ENCODE measurements at regions not wholly inside any gene's neighbourhood (a gene's known extent, or its start where the extent isn't known, plus 50 kb on each side); places are given as distances from the start of the nearest gene placed in this dataset.

DNA sequence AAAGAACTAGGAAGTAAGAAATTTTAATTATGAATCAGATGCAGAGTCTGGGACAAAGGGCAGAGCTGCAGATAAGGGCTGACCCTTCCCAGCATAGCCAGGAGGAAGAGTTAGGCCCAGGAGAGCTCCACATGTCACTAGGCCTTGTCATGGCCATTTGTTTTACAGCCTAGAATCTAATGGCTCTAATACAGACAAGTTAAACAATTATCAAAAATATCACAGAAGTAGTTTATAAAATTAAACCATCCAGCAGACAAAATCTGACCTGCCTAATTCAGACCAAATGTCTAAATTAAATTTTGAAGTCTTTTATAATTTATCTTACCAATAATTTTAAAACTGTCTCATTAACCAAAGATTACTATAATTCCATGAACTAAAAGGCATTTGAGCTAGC is 1369.5 kb downstream of the CDH11 start:
- no peak for DNase-seq

DNA sequence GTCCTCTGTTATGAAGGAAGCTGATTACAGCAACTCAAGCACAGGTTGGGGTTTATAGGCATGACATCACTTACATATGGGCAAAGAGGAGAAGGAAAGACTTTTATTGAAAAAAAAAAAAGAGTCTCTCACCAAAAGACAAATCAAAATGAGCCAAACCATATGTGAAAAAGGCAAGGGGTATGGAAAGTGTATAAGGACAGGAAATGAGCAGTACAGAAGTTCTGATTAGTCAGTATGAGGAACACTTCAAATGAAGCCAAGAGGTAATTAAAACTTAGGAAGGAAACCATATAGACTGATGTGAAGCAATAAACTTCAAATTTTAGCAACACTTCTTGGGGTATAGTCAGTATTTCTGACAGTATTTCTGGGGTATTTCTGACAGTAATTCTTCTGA is 1372.6 kb downstream of the CDH11 start:
- DNase-seq: no peak

DNA sequence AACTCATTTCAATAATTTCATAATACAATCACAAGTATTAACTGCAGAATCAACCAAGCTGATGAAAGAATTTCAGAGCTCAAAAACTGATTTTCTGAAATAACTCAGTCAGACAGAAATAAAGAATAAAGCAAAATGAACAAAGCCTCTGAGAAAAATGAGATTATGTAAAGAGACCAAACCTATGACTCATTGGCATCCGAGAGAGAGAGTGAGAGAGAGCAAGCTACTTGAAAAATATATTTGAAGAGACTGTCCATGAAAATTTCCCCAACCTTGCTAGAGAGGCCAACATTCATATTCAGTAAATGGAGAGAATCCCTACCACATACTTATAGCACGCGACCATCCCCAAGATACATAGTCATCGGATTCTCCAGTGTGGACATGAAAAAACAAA is 1376.4 kb downstream of the CDH11 start:
- no peak for DNase-seq

DNA sequence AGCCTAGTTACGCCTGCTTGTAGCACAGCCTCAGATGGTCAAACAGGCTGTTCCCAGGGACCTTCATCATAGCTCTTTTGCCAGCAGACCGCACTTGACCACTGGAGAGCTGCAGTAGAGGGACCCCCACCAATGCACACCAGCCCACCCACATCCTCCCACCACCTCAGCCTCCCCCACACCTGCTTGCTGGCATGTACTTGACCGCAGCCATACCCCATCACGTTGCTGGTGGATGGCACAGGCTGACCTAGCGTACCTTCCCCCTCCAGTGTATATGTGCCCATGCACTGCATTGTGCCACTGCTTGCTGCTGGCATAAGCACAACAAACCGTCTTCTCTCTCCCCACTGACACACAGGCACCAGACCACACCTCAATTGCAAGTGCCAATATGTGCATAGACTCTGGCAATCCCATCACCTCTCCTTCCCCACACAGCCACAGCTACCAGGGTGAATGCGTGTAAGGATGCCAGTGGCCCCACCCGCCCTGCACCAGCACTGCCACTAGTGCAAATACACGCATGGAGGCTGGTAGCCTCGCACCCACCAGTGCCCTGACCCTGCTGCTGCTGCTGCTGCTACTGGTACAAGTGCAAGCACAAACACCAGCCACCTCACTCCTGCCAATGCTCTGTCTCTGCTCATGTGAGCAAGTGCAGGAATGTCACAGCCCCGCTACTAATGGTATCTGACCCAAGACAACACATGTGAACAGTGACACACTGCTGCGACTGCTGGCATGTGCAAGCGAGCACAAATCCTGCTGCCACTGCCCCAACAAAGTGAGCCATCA is 1377.6 kb downstream of the CDH11 start:
- DNase-seq: no peak

DNA sequence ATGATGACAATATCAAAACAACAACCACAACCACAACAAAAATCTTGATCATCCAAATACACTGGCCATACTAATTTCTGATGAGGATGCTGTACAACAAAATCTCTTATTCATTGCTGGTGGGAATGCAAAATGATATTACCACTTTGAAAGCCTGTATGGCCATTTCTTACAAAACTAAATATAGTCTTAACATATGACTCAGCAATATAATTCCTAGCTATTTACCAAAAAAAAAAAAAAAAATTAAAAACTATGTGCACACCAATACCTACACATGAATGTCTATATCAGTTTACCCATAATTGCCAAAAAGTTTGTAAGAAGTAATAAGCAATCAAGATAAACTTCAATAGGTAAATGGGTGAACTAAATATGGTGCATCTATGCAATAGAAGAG is 1379.7 kb downstream of the CDH11 start:
- DNase-seq: no peak

DNA sequence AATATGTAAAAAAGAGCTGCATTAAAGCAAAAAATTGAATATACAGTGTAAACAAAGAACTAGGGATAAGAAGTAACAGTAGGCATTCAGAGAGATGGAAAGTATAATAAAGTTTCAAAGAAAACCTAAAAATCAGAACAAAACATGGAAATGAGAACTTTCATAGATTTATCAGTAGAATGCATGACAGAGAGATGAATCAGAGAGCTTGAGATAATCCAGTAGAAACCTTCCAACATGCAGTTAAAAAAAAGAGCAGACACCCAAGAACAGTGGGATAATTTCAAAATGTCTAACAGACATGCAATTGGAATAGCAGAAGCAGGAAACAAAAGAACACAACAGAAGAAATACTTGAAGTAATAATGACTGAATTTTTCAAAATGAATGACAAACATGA is 1384.2 kb downstream of the CDH11 start:
- DNase-seq: no peak

DNA sequence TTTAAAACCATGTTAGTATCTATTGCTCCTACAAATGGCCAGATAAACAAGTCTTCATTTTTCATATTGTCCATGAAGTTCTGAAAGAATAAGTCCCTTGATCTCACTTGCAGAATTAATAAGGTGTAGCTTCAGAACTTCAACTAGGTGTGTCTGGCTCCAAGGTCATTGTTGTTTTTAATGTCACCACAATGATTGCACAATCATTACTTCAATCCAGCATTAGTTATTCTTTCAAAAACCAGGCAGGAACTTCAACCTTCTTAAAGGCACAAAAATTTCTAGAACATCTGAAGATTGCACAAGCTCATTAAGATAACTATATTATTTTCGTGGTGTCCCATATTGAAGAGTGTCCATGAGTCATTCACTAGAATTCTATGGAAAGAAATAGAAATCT is 1386.4 kb downstream of the CDH11 start:
- no peak for DNase-seq

DNA sequence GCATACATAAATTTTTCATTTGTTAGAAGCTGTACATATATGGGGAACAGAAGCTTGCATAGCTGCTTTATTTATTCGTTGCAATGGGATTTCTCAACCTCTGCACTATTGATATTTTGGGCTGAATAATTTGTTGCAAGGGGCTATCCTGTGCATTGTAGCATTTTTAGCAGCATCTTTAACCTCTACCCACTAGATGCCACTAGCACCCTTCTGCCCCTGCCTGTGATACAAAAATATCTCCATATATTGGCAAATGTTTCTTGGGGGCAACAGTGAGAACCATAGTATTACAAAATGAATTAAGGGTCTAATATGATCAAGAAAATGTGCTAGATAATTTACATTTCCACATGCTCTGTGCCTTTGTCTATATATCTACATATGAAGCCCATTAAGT is 1401.0 kb downstream of the CDH11 start:
- DNase-seq: no peak

DNA sequence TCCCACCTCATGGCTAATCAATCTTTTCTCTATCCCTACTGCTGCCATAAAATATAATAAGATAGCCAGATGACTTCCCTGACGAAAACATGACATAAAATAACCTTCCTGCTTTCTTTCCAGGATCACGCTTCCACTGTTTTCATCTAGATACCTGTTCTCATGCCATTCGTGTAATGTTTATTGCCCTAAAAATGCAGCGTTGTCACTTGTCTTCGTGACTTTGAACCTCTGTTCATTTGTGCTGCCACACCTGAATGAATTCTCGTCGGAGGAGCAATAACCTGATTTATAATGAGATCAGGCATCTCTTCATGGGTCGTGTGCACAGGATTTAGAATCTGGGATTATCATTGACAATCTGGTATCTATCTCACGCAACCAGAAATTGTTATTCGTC is 1401.9 kb downstream of the CDH11 start:
- DNase-seq: no peak

DNA sequence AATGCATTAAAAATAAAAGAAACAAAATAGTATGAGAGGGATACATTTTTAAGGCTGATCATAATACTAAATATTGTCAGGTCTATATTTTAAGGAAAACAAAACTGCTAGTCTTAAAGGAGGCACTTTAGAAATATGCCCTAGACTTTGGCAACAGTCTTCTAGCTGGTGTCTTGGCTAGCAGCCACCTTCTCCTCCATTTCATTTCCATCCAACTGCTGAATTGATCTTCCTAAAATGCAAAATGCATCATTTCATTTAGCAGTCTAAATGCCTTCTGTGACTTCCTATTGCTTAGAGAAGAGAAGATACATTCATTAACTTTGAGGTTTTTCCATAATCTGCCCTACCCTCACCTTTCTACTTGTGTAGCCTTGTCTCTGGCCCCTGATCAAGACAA is 1404.1 kb downstream of the CDH11 start:
- no peak for DNase-seq

DNA sequence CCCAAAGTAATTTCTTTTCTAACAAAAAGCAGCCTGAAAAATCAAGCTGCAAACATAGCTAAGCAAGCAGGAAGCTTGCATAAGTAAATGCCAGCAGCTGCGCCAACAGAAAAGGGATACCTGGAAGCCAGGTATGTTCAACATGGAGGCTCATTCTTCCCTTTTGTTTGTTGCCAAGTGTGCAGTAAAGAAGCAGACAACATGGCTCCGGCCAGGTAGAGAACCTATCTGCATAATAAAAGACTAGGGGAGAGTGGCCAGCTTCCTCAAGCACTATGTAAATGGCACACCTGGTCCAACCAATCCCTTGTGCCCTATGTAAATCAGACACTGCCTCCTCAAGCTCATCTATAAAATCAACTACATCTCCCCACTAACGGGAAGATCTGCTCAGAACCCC is 1407.0 kb downstream of the CDH11 start:
- DNase-seq: no peak

DNA sequence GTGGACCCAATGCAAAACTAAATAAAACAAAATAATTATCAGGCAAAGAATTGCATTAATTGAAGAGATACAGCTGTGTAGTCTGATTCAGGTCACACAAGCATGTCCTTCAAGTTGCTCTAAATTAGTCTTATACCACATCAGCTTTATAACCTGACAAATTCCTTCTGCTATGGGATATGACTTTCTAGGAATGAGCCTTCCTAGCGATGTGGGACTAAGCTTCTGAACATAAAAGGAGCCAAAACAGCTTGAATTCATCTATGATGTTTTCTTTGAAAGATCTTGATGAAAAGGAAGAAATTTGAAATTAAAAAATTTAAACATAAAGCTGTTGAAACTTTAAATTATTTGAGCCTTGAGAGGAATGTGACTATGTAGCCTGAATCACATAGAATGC is 1409.1 kb downstream of the CDH11 start:
- no peak for DNase-seq

DNA sequence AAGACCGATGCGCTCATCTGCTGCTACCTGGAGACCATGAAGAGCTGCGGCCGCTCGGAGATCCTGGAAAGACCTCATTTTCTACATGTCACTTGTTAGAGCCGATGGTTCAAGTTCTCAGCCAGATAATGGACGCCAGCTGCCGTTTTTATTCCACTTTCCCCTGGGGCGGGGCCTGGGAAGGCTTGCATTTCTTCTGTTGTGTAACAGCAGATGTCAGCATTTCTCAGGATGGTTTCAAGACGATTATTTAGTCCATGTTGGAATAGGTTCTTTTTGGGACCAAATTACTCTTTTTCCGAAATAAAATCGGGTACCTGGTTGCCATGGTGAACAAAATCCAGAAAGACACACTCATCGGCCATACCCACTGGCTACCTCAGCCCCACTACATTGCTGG is 1418.3 kb downstream of the CDH11 start:
- no peak for DNase-seq

DNA sequence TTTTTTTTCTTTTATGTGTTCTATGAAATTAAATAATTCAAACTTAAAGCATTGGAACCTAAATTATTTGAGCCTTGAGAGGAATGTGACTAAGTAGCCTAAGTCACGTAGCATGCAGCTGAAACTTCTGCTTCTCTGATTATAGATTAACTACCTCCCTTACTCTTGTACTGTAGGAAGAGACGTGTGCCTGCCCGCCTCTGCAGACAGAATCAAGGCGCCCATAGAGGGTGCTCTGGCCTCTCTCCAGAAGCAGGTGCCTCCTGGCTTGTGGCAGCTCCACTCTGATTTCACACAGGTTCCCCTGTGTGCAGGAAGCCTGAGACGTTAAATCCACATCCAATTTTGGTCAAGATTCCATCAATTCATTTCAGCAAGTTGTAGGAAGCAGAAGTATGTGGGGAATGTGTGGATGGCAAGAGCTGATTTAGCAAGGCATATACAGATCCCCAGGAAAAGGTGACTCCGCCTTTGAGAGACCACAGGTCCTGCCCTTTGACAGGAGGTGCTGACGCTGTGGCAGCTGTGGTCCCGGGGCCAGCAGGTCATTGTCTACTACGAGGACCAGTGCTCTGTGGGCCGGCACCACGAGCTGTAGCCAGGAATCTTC is 1418.8 kb downstream of the CDH11 start:
- DNase-seq: no peak

DNA sequence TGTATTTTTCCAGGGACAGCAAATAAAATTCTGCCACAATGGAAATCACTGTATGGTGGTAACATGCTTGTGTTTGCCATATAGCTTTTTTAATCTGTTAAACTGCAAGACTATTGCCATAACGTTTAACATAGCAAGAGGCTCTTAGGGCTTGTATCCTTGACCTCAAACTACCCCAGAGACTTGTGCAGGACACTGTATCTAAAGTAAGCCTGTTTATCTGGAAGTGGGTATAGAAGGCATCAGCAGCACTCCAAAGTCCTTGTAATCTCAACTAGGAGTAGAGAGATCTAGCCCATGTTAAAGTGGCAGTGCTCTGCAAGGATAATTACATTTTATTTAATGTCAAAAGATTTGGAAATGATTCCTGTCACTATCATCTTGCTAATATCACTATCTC is 1424.1 kb downstream of the CDH11 start:
- DNase-seq: no peak

DNA sequence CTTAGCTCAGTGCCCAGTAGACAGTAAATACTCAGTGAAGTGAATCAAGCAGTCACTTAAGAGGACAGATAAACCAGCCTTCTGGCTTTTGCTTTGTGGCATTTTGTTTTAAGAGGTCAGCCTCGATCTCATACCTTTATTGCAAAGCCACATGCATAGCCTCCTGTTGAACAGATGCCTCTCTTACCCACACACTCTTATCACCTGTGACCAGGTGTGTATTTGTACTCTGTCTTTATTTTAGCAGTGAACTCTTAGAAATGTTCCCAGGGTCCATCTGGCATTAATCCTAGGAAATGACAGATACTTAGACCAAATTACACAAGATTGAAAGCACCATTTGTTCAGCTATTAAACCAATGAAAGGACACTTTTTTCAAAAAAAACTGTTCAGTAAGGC is 1426.5 kb downstream of the CDH11 start:
- DNase-seq: no peak

DNA sequence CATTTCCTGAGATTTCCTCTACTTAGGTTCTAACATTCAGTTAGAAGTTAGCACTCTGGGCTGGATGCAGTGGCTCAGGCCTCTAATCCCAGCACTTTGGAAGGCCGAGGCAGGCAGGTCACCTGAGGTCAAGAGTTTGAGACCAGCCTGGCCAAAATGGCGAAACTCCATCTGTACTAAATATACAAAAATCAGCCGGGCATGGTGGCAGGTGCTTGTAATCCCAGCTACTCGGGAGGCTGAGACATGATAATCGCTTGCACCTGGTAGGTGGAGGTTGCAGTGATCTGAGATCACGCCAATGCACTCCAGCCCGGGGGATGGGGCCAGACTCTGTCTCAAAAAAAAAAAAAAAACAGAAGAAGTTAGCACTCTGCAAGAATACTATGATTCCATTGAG is 1430.9 kb downstream of the CDH11 start:
- no peak for DNase-seq

DNA sequence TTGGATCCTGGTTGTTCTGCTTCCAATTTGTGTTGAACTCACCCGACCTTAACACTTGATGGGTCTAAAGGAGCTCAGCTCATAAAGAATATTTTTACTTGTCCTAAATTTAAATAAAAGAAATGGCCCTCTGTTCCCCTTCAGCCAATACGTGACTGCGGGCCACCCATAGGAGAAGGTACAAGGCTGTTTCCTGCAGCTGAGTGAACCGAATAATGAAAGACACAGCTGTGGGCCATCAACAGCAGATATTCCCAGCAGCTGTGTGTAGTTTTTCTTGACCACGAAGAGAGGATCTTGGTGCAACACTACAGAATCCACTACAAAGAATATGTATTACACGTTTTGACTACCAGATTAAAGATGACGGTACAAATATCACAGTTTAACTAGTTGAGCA is 1431.6 kb downstream of the CDH11 start:
- DNase-seq: no peak

DNA sequence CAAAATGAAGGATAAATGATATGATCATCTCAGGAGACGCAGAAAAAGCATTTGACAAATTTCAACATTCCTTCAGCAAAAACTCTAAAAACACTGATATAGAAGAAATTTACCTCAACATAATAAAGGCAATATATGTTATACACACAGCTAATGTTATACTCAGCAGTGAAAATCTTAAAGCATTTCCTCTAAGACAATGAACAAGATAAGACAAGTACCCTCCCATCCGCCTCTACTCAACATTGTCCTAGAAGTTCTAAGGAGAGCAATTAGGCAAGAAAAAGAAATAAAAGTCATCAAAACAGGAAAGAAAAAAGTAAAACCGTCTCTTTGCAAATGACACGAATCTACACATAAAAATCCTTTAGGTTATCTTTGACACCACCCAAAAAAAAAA is 1432.8 kb downstream of the CDH11 start:
- DNase-seq: no peak

DNA sequence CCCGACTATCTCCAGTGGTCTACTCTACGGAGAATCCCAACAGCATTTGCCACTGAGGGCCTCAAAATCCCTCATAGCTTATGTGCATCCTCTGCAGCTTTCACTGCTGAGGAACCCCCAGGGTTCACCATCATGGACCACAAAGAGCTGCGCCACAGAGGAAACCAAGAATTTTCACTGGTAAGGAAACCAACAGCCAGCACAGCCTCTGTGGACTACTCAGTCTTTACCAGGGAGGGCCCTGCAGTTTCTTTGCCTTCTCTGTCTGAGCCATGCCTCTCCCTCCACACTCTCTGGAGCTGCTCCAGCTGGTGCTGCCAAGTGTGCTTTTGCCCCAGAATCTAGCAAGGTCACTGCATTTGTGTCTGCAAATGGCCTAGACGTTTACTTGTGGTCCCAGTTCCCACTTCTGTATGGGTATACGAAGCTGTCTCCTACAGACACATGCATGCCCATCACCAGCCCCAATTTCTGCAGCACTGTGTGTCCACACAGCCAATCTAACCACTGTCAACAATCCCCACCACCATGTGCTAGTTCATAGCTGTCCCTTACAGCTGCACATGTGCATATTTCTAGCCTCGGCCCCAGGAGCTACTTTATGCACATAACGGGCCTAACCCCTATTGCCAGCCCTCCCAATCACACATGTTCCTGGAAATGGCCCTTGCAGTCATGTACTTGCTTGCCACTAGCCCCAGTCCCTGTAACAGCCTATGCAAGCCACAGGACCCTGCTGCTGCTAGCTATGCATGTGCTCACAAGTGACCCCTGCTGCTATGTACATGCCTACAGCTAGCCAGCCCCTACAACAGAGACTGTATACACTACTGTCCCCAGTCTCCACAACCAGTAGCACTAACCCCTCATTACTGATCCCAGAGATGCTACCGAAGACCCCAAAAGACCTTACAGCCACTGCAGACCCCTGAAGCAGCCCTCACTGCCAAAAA is 1437.4 kb downstream of the CDH11 start:
- DNase-seq: no peak

DNA sequence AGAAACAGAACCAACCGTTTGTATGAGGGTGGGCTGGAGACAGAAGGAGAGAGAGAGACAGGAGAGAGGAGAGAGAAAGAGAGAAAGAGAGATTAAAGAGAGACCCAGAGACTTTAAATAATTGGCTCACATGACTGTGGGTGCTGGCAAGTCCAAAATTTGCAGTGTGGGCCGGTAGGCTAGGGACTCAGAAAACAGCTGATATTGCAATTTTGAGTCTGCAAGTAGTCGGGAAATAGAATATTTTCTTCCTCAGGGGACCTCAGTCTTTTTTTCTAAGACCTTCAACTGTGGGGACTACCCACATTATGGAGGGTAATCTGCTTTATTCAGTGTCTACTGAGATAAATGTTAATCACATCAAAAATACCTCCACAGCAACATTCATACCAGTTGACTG is 1439.0 kb downstream of the CDH11 start:
- DNase-seq: no peak

DNA sequence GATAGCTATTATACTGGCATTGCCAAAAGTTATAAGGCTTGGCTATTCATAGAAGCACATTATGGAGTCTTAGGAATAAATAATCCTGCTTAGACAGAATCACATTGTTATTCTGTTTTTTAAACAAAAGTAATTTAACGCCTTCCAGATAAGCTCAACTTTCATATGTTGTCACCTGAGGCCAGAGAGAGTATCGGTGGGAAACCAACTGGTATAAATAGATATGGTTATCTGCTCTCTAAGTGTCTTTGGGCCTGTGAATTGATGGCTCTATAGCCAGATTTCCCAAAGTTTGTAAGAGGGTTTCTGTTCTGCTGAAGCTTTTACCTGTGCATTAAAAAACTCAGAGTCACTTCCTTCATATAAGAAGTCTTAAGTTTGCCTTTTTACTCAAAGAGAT is 1449.4 kb downstream of the CDH11 start:
- DNase-seq: no peak

DNA sequence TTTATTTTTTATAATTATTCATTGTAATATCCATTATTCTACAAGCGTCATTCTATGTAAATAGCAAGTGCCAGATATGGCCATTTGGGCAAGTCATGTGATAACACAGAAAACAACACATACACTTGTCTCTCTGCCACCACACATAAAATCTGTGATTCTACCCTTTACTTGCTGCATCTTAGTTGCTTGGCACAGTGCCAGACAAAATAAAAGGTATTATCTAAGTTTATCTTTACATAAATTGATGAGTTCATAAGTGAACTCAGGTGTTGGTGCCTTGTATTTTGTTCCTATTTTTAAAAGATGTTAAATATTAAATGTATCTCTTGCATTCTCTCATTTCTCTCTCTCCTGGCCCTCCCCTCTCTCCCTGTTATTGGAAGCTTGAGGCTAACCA is 1458.7 kb downstream of the CDH11 start:
- no peak for DNase-seq

DNA sequence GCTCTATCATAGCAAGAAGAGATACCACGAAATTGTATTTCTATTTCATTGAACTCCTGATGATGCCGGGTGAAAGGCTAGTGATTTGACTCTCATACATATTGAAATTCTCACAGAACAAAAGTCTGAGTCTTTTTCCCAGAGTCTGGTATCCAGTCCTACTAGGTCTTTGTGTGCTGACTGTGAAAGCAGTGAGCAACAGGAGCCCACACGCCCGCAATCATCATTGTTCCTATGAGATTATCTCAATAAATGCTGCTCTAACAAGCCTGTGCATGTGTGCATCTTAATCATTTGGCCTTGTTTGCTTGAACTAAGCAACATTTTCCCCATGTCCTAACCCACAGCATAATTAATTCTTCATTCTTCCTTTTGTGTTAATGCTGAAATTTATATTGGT is 1466.0 kb downstream of the CDH11 start:
- DNase-seq: no peak
